Liver (tissue), 3 donors: ENCODE measurements at regions not wholly inside any gene's neighbourhood (a gene's known extent, or its start where the extent isn't known, plus 50 kb on each side); places are given as distances from the start of the nearest gene placed in this dataset.

Source experiments
- FOXA1 ChIP-seq: IDR thresholded peaks from 2 replicates; pipeline ENCODE4 v1.6.1; 2016; ENCODE audit warnings: antibody characterized with exemption
- GABPA ChIP-seq, 2 donors: IDR thresholded peaks in 1 of 2; conservative IDR thresholded peaks in 1 of 2; 2 replicates each; pipeline ENCODE4 v1.6.1; 2016; ENCODE audit warnings: antibody characterized with exemption in 2 of 2, mild to moderate bottlenecking in 1 of 2, moderate library complexity in 1 of 2
- JUND ChIP-seq, 2 donors: IDR thresholded peaks; 2 replicates each; pipeline ENCODE4 v1.6.1; 2016; ENCODE audit warnings: antibody characterized with exemption in 2 of 2
- NR2F2 ChIP-seq: IDR thresholded peaks from 2 replicates; pipeline ENCODE4 v1.6.1; 2016; ENCODE audit warnings: antibody characterized with exemption
- RAD21 ChIP-seq, 2 donors: IDR thresholded peaks; 2 replicates each; pipeline ENCODE4 v1.6.1; 2016; ENCODE audit warnings: antibody characterized with exemption in 2 of 2, mild to moderate bottlenecking in 2 of 2
- SP1 ChIP-seq: IDR thresholded peaks from 2 replicates; pipeline ENCODE4 v1.6.1; 2018; ENCODE audit warnings: antibody characterized with exemption, mild to moderate bottlenecking
- TAF1 ChIP-seq: conservative IDR thresholded peaks from 2 replicates; pipeline ENCODE4 v1.6.1; 2016; ENCODE audit warnings: antibody characterized with exemption, mild to moderate bottlenecking
- YY1 ChIP-seq: IDR thresholded peaks from 2 replicates; pipeline ENCODE4 v1.6.1; 2016; ENCODE audit warnings: antibody characterized with exemption, mild to moderate bottlenecking
- TF ChIP-seq, protein P1 (sequence below): fragments of 150-350 bp; IDR thresholded peaks from 2 replicates; pipeline ENCODE4 v1.5.1; 2017; ENCODE audit warnings: improper control_type of control experiment, low read depth, low read length; ENCODE audit not compliant: missing input control
- TF ChIP-seq, protein P2 (sequence below): IDR thresholded peaks from 2 replicates; pipeline ENCODE4 v1.6.1; 2016; ENCODE audit warnings: antibody characterized with exemption
- TF ChIP-seq, protein P3 (sequence below): IDR thresholded peaks from 2 replicates; pipeline ENCODE4 v1.6.1; 2016; ENCODE audit warnings: antibody characterized with exemption
- TF ChIP-seq, protein P4 (sequence below): IDR thresholded peaks from 2 replicates; pipeline ENCODE4 v1.6.1; 2016; ENCODE audit warnings: antibody characterized with exemption, mild to moderate bottlenecking
- donor health status: healthy.
- donor health status: healthy.

DNA sequence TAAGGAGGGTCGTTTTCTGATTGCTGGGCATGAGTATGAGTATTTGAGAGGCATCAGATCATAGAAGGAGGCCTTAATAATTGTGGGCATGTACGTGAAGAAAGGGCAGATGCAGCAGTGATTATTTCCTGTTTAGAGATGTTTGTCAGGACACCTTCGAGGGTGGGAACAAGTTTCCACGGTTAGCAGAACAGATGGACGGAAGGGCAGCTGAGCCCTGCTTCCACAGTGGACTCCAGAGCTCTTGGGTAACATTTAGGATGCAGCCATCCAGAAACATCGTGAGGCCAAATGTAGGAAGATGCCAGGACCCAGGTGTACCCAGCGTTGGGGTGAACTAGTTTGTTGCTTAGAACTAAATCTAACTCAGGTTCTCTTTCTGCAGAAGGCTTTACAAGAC, 231.3 kb upstream of the FAT1 start:
- TF ChIP-seq, protein P1, sequence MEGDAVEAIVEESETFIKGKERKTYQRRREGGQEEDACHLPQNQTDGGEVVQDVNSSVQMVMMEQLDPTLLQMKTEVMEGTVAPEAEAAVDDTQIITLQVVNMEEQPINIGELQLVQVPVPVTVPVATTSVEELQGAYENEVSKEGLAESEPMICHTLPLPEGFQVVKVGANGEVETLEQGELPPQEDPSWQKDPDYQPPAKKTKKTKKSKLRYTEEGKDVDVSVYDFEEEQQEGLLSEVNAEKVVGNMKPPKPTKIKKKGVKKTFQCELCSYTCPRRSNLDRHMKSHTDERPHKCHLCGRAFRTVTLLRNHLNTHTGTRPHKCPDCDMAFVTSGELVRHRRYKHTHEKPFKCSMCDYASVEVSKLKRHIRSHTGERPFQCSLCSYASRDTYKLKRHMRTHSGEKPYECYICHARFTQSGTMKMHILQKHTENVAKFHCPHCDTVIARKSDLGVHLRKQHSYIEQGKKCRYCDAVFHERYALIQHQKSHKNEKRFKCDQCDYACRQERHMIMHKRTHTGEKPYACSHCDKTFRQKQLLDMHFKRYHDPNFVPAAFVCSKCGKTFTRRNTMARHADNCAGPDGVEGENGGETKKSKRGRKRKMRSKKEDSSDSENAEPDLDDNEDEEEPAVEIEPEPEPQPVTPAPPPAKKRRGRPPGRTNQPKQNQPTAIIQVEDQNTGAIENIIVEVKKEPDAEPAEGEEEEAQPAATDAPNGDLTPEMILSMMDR, result no peak
- TF ChIP-seq RAD21 (IDR thresholded peaks at IDR 0.05) (no peak), FOXA1 (no peak), TAF1 (no peak), YY1 (no peak), NR2F2 (no peak), JUND (IDR thresholded peaks at IDR 0.05) (no peak), SP1 (no peak), GABPA (IDR thresholded peaks at IDR 0.05 in 1 of 2, conservative IDR thresholded peaks at IDR 0.05 in 1 of 2) (no peak)
- TF ChIP-seq, protein P2, sequence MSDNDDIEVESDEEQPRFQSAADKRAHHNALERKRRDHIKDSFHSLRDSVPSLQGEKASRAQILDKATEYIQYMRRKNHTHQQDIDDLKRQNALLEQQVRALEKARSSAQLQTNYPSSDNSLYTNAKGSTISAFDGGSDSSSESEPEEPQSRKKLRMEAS, result no peak
- TF ChIP-seq, protein P3, sequence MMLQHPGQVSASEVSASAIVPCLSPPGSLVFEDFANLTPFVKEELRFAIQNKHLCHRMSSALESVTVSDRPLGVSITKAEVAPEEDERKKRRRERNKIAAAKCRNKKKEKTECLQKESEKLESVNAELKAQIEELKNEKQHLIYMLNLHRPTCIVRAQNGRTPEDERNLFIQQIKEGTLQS, result no peak
- TF ChIP-seq, protein P4, sequence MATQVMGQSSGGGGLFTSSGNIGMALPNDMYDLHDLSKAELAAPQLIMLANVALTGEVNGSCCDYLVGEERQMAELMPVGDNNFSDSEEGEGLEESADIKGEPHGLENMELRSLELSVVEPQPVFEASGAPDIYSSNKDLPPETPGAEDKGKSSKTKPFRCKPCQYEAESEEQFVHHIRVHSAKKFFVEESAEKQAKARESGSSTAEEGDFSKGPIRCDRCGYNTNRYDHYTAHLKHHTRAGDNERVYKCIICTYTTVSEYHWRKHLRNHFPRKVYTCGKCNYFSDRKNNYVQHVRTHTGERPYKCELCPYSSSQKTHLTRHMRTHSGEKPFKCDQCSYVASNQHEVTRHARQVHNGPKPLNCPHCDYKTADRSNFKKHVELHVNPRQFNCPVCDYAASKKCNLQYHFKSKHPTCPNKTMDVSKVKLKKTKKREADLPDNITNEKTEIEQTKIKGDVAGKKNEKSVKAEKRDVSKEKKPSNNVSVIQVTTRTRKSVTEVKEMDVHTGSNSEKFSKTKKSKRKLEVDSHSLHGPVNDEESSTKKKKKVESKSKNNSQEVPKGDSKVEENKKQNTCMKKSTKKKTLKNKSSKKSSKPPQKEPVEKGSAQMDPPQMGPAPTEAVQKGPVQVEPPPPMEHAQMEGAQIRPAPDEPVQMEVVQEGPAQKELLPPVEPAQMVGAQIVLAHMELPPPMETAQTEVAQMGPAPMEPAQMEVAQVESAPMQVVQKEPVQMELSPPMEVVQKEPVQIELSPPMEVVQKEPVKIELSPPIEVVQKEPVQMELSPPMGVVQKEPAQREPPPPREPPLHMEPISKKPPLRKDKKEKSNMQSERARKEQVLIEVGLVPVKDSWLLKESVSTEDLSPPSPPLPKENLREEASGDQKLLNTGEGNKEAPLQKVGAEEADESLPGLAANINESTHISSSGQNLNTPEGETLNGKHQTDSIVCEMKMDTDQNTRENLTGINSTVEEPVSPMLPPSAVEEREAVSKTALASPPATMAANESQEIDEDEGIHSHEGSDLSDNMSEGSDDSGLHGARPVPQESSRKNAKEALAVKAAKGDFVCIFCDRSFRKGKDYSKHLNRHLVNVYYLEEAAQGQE, result no peak
